Fibroblast of gingiva (primary cell): ENCODE measurements at regions not wholly inside any gene's neighbourhood (a gene's known extent, or its start where the extent isn't known, plus 50 kb on each side); places are given as distances from the start of the nearest gene placed in this dataset.

ENCODE experiments used
- DNase-seq: peaks from one replicate; pipeline ENCODE4 v3.0.0-alpha.2; 2011; ENCODE audit warnings: low read depth

GRCh38 chr19:31560086-31561060, 211.1 kb upstream of the TSHZ3 start:
- DNase-seq = no peak

- no peak for DNase-seq
Observed at GRCh38 chr19:31562966-31563612, 213.9 kb upstream of the TSHZ3 start.

GRCh38 chr19:31567776-31568175, 218.5 kb upstream of the TSHZ3 start:
- no peak for DNase-seq

- DNase-seq = no peak
Observed at GRCh38 chr19:31568724-31569123, 219.5 kb upstream of the TSHZ3 start.

- DNase-seq = no peak
Observed at GRCh38 chr19:31570718-31571117, 221.5 kb upstream of the TSHZ3 start.

GRCh38 chr19:31572102-31572975, 223.1 kb upstream of the TSHZ3 start:
- no peak for DNase-seq

GRCh38 chr19:31572976-31573298, 223.7 kb upstream of the TSHZ3 start:
- DNase-seq = no peak

GRCh38 chr19:31574251-31574973, 225.2 kb upstream of the TSHZ3 start:
- no peak for DNase-seq

- no peak for DNase-seq
Observed at GRCh38 chr19:31575846-31576335, 226.7 kb upstream of the TSHZ3 start.

- DNase-seq = no peak
Observed at GRCh38 chr19:31578326-31578725, 229.1 kb upstream of the TSHZ3 start.

GRCh38 chr19:31583148-31583547, 233.9 kb upstream of the TSHZ3 start:
- DNase-seq = no peak

- no peak for DNase-seq
Observed at GRCh38 chr19:31586282-31586681, 237.0 kb upstream of the TSHZ3 start.

- DNase-seq = no peak
Observed at GRCh38 chr19:31589109-31589508, 239.9 kb upstream of the TSHZ3 start.

- DNase-seq = no peak
Observed at GRCh38 chr19:31591258-31591657, 242.0 kb upstream of the TSHZ3 start.

- no peak for DNase-seq
Observed at GRCh38 chr19:31592456-31592855, 243.2 kb upstream of the TSHZ3 start.

GRCh38 chr19:31594701-31595100, 245.5 kb upstream of the TSHZ3 start:
- no peak for DNase-seq

- DNase-seq = no peak
Observed at GRCh38 chr19:31595521-31595920, 246.3 kb upstream of the TSHZ3 start.

- DNase-seq = no peak
Observed at GRCh38 chr19:31596751-31597150, 247.5 kb upstream of the TSHZ3 start.

- DNase-seq = no peak
Observed at GRCh38 chr19:31597616-31598015, 248.4 kb upstream of the TSHZ3 start.

GRCh38 chr19:31598730-31599238, 249.5 kb upstream of the TSHZ3 start:
- DNase-seq = no peak

- DNase-seq = no peak
Observed at GRCh38 chr19:31600731-31601295, 251.6 kb upstream of the TSHZ3 start.
